ENCODE measurements at regions not wholly inside any gene's neighbourhood (a gene's known extent, or its start where the extent isn't known, plus 50 kb on each side); places are given as distances from the start of the nearest gene placed in this dataset.

- Histone ChIP-seq H3K27me3 (ENCODE audit: control insufficient read depth, insufficient read depth, low read length, poor library complexity, severe bottlenecking) (no peaks in the 10 kb centered on the region), H3K9ac (ENCODE audit: extremely low read depth, low read length, poor library complexity, severe bottlenecking) (no peak overlapping the region), H3K4me1 (ENCODE audit: control insufficient read depth, insufficient read depth, low read length) (no peaks in the 10 kb centered on the region), H3K36me3 (ENCODE audit: control insufficient read depth, insufficient read depth, low read length) (no peaks in the 10 kb centered on the region), H3K4me3 (ENCODE audit: low read length) (no peak overlapping the region), H3K27ac (ENCODE audit: low read depth, low read length) (no peak overlapping the region), H3K9me3 (ENCODE audit: control insufficient read depth, low read length) (no peaks in the 10 kb centered on the region)
- WGBS, 2 experiments (ENCODE audit: insufficient coverage in 1 of 2, insufficient read length in 1 of 2): 95 to 96% methylated on average over 3 to 4 of the region's 4 CpGs
- Mint-ChIP-seq H3K4me3 (no peak overlapping the region), H3K4me1 (peaks cover 7% of the 10 kb centered on the region), H3K27ac (no peak overlapping the region), H3K36me3 (ENCODE audit: low read depth) (no peaks in the 10 kb centered on the region), H3K9me3 (no peaks in the 10 kb centered on the region), H3K27me3 (ENCODE audit: insufficient read depth) (no peaks in the 10 kb centered on the region)
- TF ChIP-seq CTCF (conservative IDR thresholded peaks at IDR 0.05): no peak
- DNase-seq: no peak
Measured at GRCh38 chr3:4900298-4900697, 78.9 kb upstream of the BHLHE40 start.

GRCh38 chr3:4904811-4905695, 74.2 kb upstream of the BHLHE40 start:
- no peak overlapping the region for H3K4me3 ChIP-seq (ENCODE audit: low read length)
- no peak overlapping the region for H3K9ac ChIP-seq (ENCODE audit: extremely low read depth, low read length, poor library complexity, severe bottlenecking)
- no peaks in the 10 kb centered on the region for H3K9me3 Mint-ChIP-seq
- no peak overlapping the region for H3K27ac ChIP-seq (ENCODE audit: low read depth, low read length)
- H3K27me3 Mint-ChIP-seq (ENCODE audit: insufficient read depth): no peaks in the 10 kb centered on the region
- no peak overlapping the region for H3K4me3 Mint-ChIP-seq
- H3K36me3 ChIP-seq (ENCODE audit: control insufficient read depth, insufficient read depth, low read length): no peaks in the 10 kb centered on the region
- no peak for TF ChIP-seq CTCF (conservative IDR thresholded peaks at IDR 0.05)
- no peaks in the 10 kb centered on the region for H3K27me3 ChIP-seq (ENCODE audit: control insufficient read depth, insufficient read depth, low read length, poor library complexity, severe bottlenecking)
- no peak overlapping the region for H3K27ac Mint-ChIP-seq
- peaks cover 7% of the 10 kb centered on the region for H3K4me1 Mint-ChIP-seq
- H3K9me3 ChIP-seq (ENCODE audit: control insufficient read depth, low read length): no peaks in the 10 kb centered on the region
- DNase-seq: no peak
- 85 to 93% methylated on average over 3 to 9 of the region's 9 CpGs for WGBS, 2 experiments (ENCODE audit: insufficient coverage in 1 of 2, insufficient read length in 1 of 2)
- H3K36me3 Mint-ChIP-seq (ENCODE audit: low read depth): no peaks in the 10 kb centered on the region
- no peaks in the 10 kb centered on the region for H3K4me1 ChIP-seq (ENCODE audit: control insufficient read depth, insufficient read depth, low read length)

GRCh38 chr3:4906107-4906621, 73.1 kb upstream of the BHLHE40 start:
- H3K27me3 Mint-ChIP-seq (ENCODE audit: insufficient read depth): no peaks in the 10 kb centered on the region
- no peak overlapping the region for H3K4me3 Mint-ChIP-seq
- WGBS, 2 experiments (ENCODE audit: insufficient coverage in 1 of 2, insufficient read length in 1 of 2): 53% methylated on average over 3 of the region's 3 CpGs; no CpG with 5 or more reads in 1 of the 2 experiments
- Histone ChIP-seq H3K4me1 (ENCODE audit: control insufficient read depth, insufficient read depth, low read length) (no peaks in the 10 kb centered on the region), H3K4me3 (ENCODE audit: low read length) (no peak overlapping the region), H3K9me3 (ENCODE audit: control insufficient read depth, low read length) (no peaks in the 10 kb centered on the region), H3K27ac (ENCODE audit: low read depth, low read length) (peak overlapping the region; percentile 66), H3K9ac (ENCODE audit: extremely low read depth, low read length, poor library complexity, severe bottlenecking) (no peak overlapping the region), H3K36me3 (ENCODE audit: control insufficient read depth, insufficient read depth, low read length) (no peaks in the 10 kb centered on the region), H3K27me3 (ENCODE audit: control insufficient read depth, insufficient read depth, low read length, poor library complexity, severe bottlenecking) (no peaks in the 10 kb centered on the region)
- H3K36me3 Mint-ChIP-seq (ENCODE audit: low read depth): no peaks in the 10 kb centered on the region
- no peaks in the 10 kb centered on the region for H3K4me1 Mint-ChIP-seq
- H3K9me3 Mint-ChIP-seq: no peaks in the 10 kb centered on the region
- no peak for TF ChIP-seq CTCF (conservative IDR thresholded peaks at IDR 0.05)
- no peak for DNase-seq
- no peak overlapping the region for H3K27ac Mint-ChIP-seq
